ENCODE measurements at regions not wholly inside any gene's neighbourhood (a gene's known extent, or its start where the extent isn't known, plus 50 kb on each side); places are given as distances from the start of the nearest gene placed in this dataset.

- TF ChIP-seq CHD7 (IDR thresholded peaks at IDR 0.05; ENCODE audit: insufficient replicate concordance, low read length) (no peak), RNF2 (IDR thresholded peaks at IDR 0.05; ENCODE audit: borderline replicate concordance, low read depth, low read length, missing control alignments, poor library complexity, severe bottlenecking) (no peak), KDM1A (IDR thresholded peaks at IDR 0.05; ENCODE audit: borderline replicate concordance, low read length) (no peak), NRF1 (IDR thresholded peaks at IDR 0.05; ENCODE audit: low read depth, low read length) (no peak), CBX5 (IDR thresholded peaks at IDR 0.05; ENCODE audit: low read depth, low read length) (no peak), YY1 (IDR thresholded peaks at IDR 0.05; ENCODE audit: low read depth, low read length) (no peak)
Observed at GRCh38 chr4:30281986-30282385, 438.2 kb upstream of the PCDH7 start (continued).
